Naive B cell (primary cell): ENCODE measurements at regions not wholly inside any gene's neighbourhood (a gene's known extent, or its start where the extent isn't known, plus 50 kb on each side); places are given as distances from the start of the nearest gene placed in this dataset.

Experiments
- ATAC-seq, 2 donors: fragments of 150-1000 bp; cut with Tn5 transposase; 2 replicates each; pipeline ENCODE4 v1.10.0; 2021; ENCODE audit warnings: low read depth in 2 of 2, mild to moderate bottlenecking in 2 of 2, moderate library complexity in 2 of 2
- DNase-seq: peaks from one replicate; pipeline ENCODE4 v3.0.0; 2022
- H3K27ac Mint-ChIP-seq, 6 donors: one replicate each; pipeline ENCODE4 v1.8.0; 2020 to 2022; ENCODE audit warnings: mild to moderate bottlenecking in 6 of 6, mixed read lengths in 6 of 6, moderate library complexity in 5 of 6, inconsistent platforms in 2 of 6
- H3K27me3 Mint-ChIP-seq, 3 donors: one replicate each; pipeline ENCODE4 v1.8.0; 2021 to 2022; ENCODE audit warnings: mixed read lengths in 3 of 3, mild to moderate bottlenecking in 1 of 3
- H3K36me3 Mint-ChIP-seq, 2 donors: one replicate each; pipeline ENCODE4 v1.8.0; 2020 to 2022; ENCODE audit warnings: mixed read lengths in 2 of 2, inconsistent platforms in 1 of 2, mild to moderate bottlenecking in 1 of 2
- H3K4me1 Mint-ChIP-seq, 3 donors: one replicate each; pipeline ENCODE4 v1.8.0; 2020 to 2022; ENCODE audit warnings: mixed read lengths in 3 of 3, inconsistent platforms in 1 of 3, mild to moderate bottlenecking in 1 of 3, moderate library complexity in 1 of 3
- H3K4me3 Mint-ChIP-seq, 8 donors: one replicate each; pipeline ENCODE4 v1.8.0; 2020 to 2022; ENCODE audit warnings: mild to moderate bottlenecking in 8 of 8, mixed read lengths in 8 of 8, moderate library complexity in 8 of 8, inconsistent platforms in 2 of 8
- H3K9me3 Mint-ChIP-seq, 7 donors: one replicate each; pipeline ENCODE4 v1.8.0; 2020 to 2022; ENCODE audit warnings: mixed read lengths in 7 of 7, mild to moderate bottlenecking in 5 of 7, inconsistent platforms in 2 of 7, moderate library complexity in 1 of 7

- Mint-ChIP-seq H3K27ac (no peak overlapping the region), H3K9me3 (peaks cover 0 to 4% (median 0%) of the 10 kb centered on the region in 7 donors), H3K36me3 (no peaks in the 10 kb centered on the region), H3K4me3 (no peak overlapping the region), H3K27me3 (no peaks in the 10 kb centered on the region), H3K4me1 (no peaks in the 10 kb centered on the region)
- DNase-seq (no peak), ATAC-seq (no peak)
These were observed 79.7 kb upstream of the PRICKLE2 start for GRCh38 chr3:64304828-64305410.

GRCh38 chr3:64303881-64304280, 78.6 kb upstream of the PRICKLE2 start:
- no peaks in the 10 kb centered on the region for H3K4me1 Mint-ChIP-seq
- no peaks in the 10 kb centered on the region for H3K36me3 Mint-ChIP-seq
- no peak overlapping the region for H3K4me3 Mint-ChIP-seq
- no peak for DNase-seq
- ATAC-seq, result no peak
- H3K27me3 Mint-ChIP-seq, result no peaks in the 10 kb centered on the region
- H3K9me3 Mint-ChIP-seq, result peaks cover 0 to 4% (median 0%) of the 10 kb centered on the region in 7 donors
- no peak overlapping the region for H3K27ac Mint-ChIP-seq

GRCh38 chr3:64303401-64303800, 78.1 kb upstream of the PRICKLE2 start:
- H3K27me3 Mint-ChIP-seq, result no peaks in the 10 kb centered on the region
- DNase-seq, result no peak
- H3K4me3 Mint-ChIP-seq, result no peak overlapping the region
- no peaks in the 10 kb centered on the region for H3K36me3 Mint-ChIP-seq
- no peak overlapping the region for H3K27ac Mint-ChIP-seq
- no peaks in the 10 kb centered on the region for H3K4me1 Mint-ChIP-seq
- ATAC-seq, result no peak
- H3K9me3 Mint-ChIP-seq, result peaks cover 0 to 5% (median 3%) of the 10 kb centered on the region in 7 donors

DNA sequence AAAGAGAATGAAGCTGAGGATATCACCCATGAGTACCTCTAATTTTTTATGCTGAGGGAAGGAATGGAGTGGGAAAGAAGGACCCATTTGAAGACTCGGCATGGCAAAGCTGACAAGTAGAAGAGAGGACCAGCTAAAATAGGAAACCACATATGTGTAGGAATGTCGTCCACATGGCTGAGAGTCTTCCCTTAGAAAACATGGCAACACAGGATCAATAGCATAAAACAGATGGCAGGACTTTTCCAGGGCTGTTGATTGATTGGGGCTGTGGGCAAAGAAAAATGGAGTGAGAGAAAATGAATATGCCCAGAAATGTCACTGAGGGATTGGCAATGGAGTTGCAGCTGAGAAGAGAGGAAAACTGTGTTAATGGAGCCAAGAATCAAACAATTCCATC, 76.2 kb upstream of the PRICKLE2 start:
- Mint-ChIP-seq H3K27ac (no peak overlapping the region), H3K4me3 (no peak overlapping the region), H3K9me3 (peaks cover 4 to 23% (median 11%) of the 10 kb centered on the region in 7 donors), H3K27me3 (no peaks in the 10 kb centered on the region), H3K36me3 (no peaks in the 10 kb centered on the region), H3K4me1 (no peaks in the 10 kb centered on the region)
- no peak for DNase-seq
- no peak for ATAC-seq

GRCh38 chr3:64300790-64301423, 75.6 kb upstream of the PRICKLE2 start:
- peaks cover 4 to 29% (median 14%) of the 10 kb centered on the region in 7 donors for H3K9me3 Mint-ChIP-seq
- ATAC-seq, result no peak
- no peaks in the 10 kb centered on the region for H3K4me1 Mint-ChIP-seq
- H3K27me3 Mint-ChIP-seq, result no peaks in the 10 kb centered on the region
- no peaks in the 10 kb centered on the region for H3K36me3 Mint-ChIP-seq
- no peak overlapping the region for H3K27ac Mint-ChIP-seq
- DNase-seq, result no peak
- no peak overlapping the region for H3K4me3 Mint-ChIP-seq

- Mint-ChIP-seq H3K9me3 (peaks cover 4 to 37% (median 14%) of the 10 kb centered on the region in 7 donors), H3K4me3 (no peak overlapping the region), H3K4me1 (no peaks in the 10 kb centered on the region), H3K27ac (no peak overlapping the region), H3K27me3 (no peaks in the 10 kb centered on the region), H3K36me3 (no peaks in the 10 kb centered on the region)
- ATAC-seq (no peak), DNase-seq (no peak)
These were observed 73.9 kb upstream of the PRICKLE2 start for GRCh38 chr3:64299206-64299605.

DNA sequence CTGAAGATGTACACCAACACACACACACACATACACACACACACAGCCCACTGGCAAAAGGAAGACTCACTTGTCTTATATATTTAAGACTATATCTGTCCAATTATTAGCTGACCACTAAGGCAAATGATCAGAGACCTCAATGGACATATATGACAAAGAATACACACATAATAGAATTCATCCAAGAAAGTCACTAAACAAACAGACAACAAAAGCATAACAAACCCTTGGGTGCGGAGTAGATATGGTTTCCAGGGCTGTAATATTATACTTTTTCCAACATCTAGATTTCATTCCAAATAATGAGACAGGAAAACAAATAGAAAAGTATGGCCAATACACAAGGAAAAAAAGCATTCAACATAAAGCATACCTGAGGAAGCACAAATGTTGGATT, 72.3 kb upstream of the PRICKLE2 start:
- ATAC-seq, result no peak
- Mint-ChIP-seq H3K27me3 (no peaks in the 10 kb centered on the region), H3K9me3 (peaks cover 9 to 37% (median 14%) of the 10 kb centered on the region in 7 donors), H3K4me1 (no peaks in the 10 kb centered on the region), H3K36me3 (no peaks in the 10 kb centered on the region), H3K4me3 (no peak overlapping the region), H3K27ac (no peak overlapping the region)
- no peak for DNase-seq

DNA sequence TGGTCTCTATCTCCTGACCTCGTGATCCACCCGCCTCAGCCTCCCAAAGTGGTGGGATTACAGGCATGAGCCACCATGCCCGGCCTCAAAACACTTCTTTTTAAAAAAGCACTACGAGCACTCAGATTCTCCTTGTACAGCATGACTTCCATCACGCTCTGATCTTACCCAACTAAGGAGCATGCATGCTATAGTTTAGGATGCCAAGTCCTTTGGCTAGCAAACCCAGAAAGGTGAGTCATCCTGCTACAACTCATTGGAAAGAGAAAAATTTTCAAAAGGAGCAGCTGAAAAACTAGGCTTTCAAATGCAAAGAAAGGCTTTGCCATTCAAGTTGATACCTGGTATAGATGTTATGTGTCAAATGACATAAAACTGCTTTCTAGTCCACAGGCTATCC, 70.3 kb upstream of the PRICKLE2 start:
- no peak overlapping the region for H3K27ac Mint-ChIP-seq
- no peak overlapping the region for H3K4me3 Mint-ChIP-seq
- ATAC-seq (no peak), DNase-seq (no peak)
- no peaks in the 10 kb centered on the region for H3K27me3 Mint-ChIP-seq
- H3K36me3 Mint-ChIP-seq, result no peaks in the 10 kb centered on the region
- peaks cover 6 to 37% (median 14%) of the 10 kb centered on the region in 7 donors for H3K9me3 Mint-ChIP-seq
- H3K4me1 Mint-ChIP-seq, result no peaks in the 10 kb centered on the region

- H3K27ac Mint-ChIP-seq, result no peak overlapping the region
- H3K9me3 Mint-ChIP-seq, result peaks cover 6 to 37% (median 14%) of the 10 kb centered on the region in 7 donors
- DNase-seq, result no peak
- H3K27me3 Mint-ChIP-seq, result no peaks in the 10 kb centered on the region
- no peaks in the 10 kb centered on the region for H3K36me3 Mint-ChIP-seq
- H3K4me3 Mint-ChIP-seq, result no peak overlapping the region
- H3K4me1 Mint-ChIP-seq, result no peaks in the 10 kb centered on the region
- ATAC-seq, result no peak
These were observed 69.5 kb upstream of the PRICKLE2 start for GRCh38 chr3:64294771-64295170.

GRCh38 chr3:64293121-64293520, 67.9 kb upstream of the PRICKLE2 start:
- Mint-ChIP-seq H3K27ac (no peak overlapping the region), H3K9me3 (peaks cover 4 to 30% (median 14%) of the 10 kb centered on the region in 7 donors), H3K4me3 (no peak overlapping the region), H3K36me3 (no peaks in the 10 kb centered on the region), H3K27me3 (no peaks in the 10 kb centered on the region), H3K4me1 (no peaks in the 10 kb centered on the region)
- ATAC-seq (no peak), DNase-seq (no peak)

- no peak overlapping the region for H3K27ac Mint-ChIP-seq
These were observed 66.7 kb upstream of the PRICKLE2 start for GRCh38 chr3:64291956-64292355.

GRCh38 chr3:64291345-64291744, 66.1 kb upstream of the PRICKLE2 start:
- DNase-seq (no peak), ATAC-seq (no peak)
- no peak overlapping the region for H3K27ac Mint-ChIP-seq

More at GRCh38 chr3:64291956-64292355, 66.7 kb upstream of the PRICKLE2 start:
- ATAC-seq (no peak), DNase-seq (no peak)
- H3K36me3 Mint-ChIP-seq, result no peaks in the 10 kb centered on the region
- no peaks in the 10 kb centered on the region for H3K27me3 Mint-ChIP-seq
- peaks cover 0 to 19% (median 6%) of the 10 kb centered on the region in 7 donors for H3K9me3 Mint-ChIP-seq
- H3K4me3 Mint-ChIP-seq, result no peak overlapping the region
- no peaks in the 10 kb centered on the region for H3K4me1 Mint-ChIP-seq

DNA sequence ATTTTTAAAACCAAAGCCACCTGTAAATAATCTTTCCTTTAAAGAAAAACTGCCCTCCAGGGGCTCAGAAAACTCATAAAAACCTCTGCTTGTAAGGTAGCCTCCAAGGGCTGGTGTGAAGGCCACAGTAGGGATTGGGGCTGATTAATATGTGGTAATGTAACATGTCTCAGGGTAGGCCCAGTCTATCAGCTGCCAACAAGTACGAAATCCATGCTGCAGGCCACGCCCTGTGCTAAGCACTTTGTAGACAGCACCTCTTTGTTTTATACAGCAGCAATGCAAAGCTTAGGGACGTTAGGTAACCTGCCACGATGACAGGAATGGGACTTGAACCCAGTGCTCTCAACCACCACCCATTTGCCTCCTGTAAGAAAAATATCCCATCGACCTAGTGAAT, 65.6 kb upstream of the PRICKLE2 start:
- no peak overlapping the region for H3K4me3 Mint-ChIP-seq
- no peaks in the 10 kb centered on the region for H3K36me3 Mint-ChIP-seq
- DNase-seq (no peak), ATAC-seq (no peak)
- H3K9me3 Mint-ChIP-seq, result peaks cover 0 to 8% (median 0%) of the 10 kb centered on the region in 7 donors
- H3K27ac Mint-ChIP-seq, result no peak overlapping the region
- no peaks in the 10 kb centered on the region for H3K4me1 Mint-ChIP-seq
- H3K27me3 Mint-ChIP-seq, result no peaks in the 10 kb centered on the region

More at GRCh38 chr3:64291345-64291744, 66.1 kb upstream of the PRICKLE2 start:
- Mint-ChIP-seq H3K36me3 (no peaks in the 10 kb centered on the region), H3K4me1 (no peaks in the 10 kb centered on the region), H3K4me3 (no peak overlapping the region), H3K9me3 (peaks cover 0 to 13% (median 2%) of the 10 kb centered on the region in 7 donors), H3K27me3 (no peaks in the 10 kb centered on the region)

- H3K4me3 Mint-ChIP-seq, result no peak overlapping the region
- peaks cover 0 to 5% (median 0%) of the 10 kb centered on the region in 7 donors for H3K9me3 Mint-ChIP-seq
- H3K27me3 Mint-ChIP-seq, result no peaks in the 10 kb centered on the region
- H3K36me3 Mint-ChIP-seq, result no peaks in the 10 kb centered on the region
- no peak for ATAC-seq
- no peak for DNase-seq
- H3K27ac Mint-ChIP-seq, result no peak overlapping the region
- no peaks in the 10 kb centered on the region for H3K4me1 Mint-ChIP-seq
These were observed 64.9 kb upstream of the PRICKLE2 start for GRCh38 chr3:64290161-64290560.
